Fibroblast of skin of scalp (primary cell): ENCODE measurements at regions not wholly inside any gene's neighbourhood (a gene's known extent, or its start where the extent isn't known, plus 50 kb on each side); places are given as distances from the start of the nearest gene placed in this dataset.
"Not testable (repeated sequence)": the region's sequence is repeated elsewhere in the genome, so short reads cannot be mapped to it uniquely, and the experiment has no call there.

Experiments used
- DNase-seq: peaks from one replicate; pipeline ENCODE4 v3.0.0-alpha.2; 2013

DNA sequence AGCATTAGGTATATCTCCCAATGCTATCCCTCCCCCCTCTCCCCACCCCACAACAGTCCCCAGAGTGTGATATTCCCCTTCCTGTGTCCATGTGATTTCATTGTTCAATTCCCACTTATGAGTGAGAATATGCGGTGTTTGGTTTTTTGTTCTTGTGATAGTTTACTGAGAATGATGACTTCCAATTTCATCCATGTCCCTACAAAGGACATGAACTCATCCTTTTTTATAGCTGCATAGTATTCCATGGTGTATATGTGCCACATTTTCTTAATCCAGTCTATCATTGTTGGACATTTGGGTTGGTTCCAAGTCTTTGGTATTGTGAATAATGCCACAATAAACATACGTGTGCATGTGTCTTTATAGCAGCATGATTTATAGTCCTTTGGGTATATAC, 194.6 kb upstream of the WSB1 start:
- DNase-seq = not testable (repeated sequence)

DNA sequence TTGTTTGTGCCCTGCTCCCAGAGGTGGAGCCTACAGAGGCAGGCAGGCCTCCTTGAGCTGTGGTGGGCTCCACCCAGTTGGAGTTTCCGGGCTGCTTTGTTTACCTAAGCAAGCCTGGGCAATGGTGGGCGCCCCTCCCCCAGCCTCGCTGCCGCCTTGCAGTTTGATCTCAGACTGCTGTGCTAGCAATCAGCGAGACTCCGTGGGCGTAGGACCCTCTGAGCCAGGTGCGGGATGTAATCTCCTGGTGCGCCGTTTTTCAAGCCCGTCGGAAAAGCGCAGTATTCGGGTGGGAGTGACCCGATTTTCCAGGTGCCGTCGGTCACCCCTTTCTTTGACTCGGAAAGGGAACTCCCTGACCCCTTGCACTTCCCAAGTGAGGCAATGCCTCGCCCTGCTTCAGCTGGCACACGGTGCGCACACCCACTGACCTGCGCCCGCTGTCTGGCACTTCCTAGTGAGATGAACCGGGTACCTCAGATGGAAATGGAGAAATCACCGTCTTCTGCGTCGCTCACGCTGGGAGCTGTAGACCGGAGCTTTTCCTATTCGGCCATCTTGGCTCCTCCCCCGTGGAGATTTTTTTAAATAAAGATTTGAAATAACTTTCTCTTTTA, 189.2 kb upstream of the WSB1 start:
- DNase-seq = not testable (repeated sequence)

- DNase-seq = no peak
Observed at GRCh38 chr17:27105636-27106035, 188.3 kb upstream of the WSB1 start.

DNA sequence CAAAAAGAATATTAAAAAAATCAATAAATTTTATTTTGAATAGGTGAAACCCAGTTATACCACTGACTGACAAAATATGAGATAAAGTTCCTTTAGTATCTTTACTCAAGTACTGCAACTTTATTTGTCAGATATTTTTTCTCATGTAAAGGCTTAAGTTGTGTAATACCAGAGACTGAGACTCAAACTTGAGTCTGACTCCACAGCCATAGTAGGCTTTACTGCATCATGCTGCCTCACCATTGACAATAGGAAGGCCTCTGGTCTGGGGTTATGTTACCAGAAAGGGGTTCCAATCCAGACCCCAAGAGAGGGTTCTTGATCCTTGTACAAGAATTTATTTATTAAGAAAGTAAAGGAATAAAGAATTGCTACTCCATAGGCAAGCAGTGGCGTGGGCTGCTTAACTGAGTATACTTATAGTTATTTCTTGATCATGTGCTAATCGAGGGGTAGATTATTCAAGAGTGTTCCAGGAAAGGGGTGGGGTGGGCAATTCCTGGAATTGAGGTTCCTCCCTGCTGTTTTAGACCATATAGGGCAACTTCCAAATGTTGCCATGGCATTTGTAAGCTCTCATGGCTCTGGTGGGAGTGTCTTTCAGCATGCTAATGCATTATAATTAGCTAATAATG, 187.4 kb upstream of the WSB1 start:
- no peak for DNase-seq

- DNase-seq = no peak
Observed at GRCh38 chr17:27106982-27107360, 186.9 kb upstream of the WSB1 start.

GRCh38 chr17:27107386-27108328, 186.3 kb upstream of the WSB1 start:
- DNase-seq = not testable (repeated sequence)

DNA sequence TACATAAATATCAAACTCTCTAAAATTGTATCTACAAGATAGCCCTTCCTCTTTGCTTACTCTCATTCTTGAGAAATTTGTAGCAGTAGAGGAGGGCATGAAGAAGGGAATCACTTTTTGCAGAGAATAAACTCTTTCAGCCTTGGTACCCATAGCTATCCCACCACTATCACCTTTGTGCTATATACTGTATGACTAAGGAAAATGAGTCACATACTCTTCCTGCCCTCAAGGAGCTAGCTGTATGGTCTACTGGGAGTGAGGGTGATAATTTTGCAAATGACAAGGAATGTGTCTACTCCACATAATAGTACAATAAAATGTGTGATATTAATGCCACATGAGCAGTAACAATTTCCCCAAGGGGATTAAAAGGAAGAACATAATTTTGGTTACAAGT, 184.6 kb upstream of the WSB1 start:
- no peak for DNase-seq

- DNase-seq = no peak
Observed at GRCh38 chr17:27153005-27153404, 140.9 kb upstream of the WSB1 start.

DNA sequence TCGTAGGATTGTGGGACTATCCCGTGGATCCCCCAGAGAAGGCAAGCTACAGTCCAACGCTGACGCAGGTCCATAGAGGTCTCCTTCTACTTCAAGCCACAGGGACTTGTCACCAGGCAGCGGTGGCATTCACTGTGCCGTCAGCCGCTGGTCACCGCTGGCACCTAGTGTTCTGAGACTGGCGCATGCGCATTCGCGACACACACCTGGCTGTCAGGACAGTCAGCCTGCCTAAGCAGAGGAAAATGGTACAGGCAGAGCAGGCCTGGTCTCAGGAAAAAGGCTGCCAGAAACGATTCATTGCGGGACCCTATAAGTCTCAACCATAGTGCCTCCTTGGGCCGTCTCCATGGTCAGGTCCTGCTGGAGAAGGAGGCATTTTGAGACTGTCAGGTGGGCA, 138.0 kb upstream of the WSB1 start:
- DNase-seq = no peak

- no peak for DNase-seq
Observed at GRCh38 chr17:27157297-27157696, 136.6 kb upstream of the WSB1 start.

GRCh38 chr17:27157898-27158297, 136.0 kb upstream of the WSB1 start:
- no peak for DNase-seq

DNA sequence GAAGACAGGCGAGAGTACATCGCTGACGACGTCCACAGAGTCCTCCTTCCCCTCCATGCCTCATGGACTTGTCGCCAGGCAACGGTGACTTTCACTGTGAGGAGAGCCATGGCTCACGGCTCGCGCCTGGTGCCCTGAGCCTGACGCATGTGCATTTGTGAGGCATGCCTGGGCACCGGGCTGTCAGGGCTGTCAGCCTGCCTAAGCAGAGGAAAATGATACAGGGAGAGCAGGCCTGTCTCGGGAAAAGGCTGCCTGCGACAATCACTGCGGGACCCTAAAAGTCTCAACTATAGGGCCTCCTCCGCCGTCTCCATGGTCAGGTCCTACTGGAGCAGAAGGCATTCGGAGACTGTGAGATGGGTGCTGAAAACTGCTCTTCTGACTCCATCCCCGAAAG, 135.5 kb upstream of the WSB1 start:
- DNase-seq = no peak

DNA sequence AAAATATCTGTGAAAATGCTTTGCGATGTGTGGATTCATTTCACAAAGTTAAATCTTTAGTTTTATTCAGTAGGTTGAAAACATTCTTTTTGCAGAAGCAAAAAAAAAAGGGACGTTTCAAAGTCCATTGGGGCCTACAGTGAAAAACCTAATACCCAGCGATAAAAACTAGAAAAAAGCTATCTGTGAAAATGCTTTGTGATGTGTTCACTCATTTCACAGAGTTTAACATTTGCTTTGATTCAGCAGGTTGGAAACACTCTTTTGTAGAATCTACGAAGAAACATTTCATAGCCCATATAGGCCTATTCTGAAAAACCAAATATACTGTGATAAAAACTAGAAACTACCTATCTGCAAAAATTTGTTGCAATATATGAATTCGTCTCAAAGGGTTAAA, 113.6 kb upstream of the WSB1 start:
- no peak for DNase-seq

GRCh38 chr17:27181379-27181925, 112.5 kb upstream of the WSB1 start:
- not testable (repeated sequence) for DNase-seq

DNA sequence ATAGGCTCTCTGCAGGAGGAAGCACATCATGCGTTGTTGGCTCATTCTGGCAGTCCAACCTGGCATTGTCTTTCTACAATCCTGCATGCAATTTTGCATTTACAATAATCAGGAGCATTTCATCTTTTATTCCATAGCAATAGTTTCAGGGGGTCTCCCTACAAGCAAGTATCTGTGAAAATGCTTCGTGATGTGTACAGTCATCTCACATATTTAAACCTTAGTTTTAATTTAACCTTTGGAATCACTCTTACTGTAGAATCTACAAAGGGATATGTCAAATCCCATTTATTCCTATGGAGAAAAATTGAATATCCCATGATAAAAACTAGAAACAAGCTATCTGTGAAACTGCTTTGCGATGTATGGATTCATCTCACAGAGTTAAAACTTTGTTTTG, 112.0 kb upstream of the WSB1 start:
- no peak for DNase-seq

GRCh38 chr17:27197505-27197904, 96.4 kb upstream of the WSB1 start:
- peak; percentile 12 for DNase-seq

DNA sequence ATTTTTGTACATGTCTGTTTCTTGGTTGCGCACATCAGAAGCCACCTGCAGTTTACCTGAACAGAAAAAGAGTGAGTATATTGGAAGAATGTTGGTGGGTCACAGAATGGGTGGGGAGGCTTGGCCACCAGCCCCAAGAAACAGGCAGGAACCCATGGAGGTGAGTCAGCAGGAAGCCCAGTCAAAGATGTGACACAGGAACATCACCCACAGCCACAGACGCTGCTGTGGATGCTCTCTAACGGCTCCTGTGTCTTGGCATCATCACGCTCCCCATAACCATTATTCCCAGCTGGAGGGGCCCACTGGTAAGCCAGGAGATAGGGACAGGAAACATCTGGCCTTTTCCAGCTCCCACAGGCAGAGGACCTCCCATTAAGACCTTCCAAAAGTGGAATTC, 94.0 kb upstream of the WSB1 start:
- no peak for DNase-seq

- DNase-seq = no peak
Observed at GRCh38 chr17:27200476-27200875, 93.4 kb upstream of the WSB1 start.

DNA sequence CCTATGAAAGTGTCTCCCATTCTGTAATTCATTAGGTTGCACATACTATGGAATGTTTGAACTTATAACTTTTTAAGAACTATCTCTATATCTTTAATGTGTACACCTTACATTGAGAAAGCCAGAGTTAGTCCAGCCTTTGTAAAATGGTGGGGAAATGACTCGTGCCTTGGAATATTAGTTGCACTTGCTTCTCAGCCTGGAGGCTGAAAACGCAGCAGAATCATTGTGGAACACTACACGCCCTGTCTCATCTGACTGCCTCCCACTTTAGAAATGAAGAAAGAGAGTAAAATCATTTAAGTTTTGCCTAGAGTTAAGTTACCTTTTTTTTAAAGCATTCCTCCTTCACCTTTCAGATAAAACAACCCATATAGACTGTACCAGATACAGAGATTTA, 90.7 kb upstream of the WSB1 start:
- DNase-seq = no peak

DNA sequence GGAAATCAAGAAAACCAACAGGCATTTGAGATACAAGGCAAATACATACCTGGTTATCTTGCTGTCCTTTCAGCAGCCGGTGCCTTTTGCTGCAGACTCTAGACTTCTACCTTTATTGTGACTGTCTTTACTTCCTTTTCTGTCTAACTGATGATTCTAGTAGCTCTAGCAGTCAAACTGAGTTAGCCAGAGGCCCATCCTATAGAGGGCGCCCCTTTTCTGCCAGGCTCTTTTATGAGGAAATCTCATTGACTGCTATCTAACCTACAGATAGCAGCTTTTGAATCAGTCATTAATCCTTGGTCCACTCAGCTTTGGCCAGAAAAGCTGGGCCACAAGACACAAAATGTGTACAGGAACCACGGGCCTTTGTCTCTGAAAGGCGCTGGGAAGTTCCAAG, 87.5 kb upstream of the WSB1 start:
- no peak for DNase-seq

GRCh38 chr17:27207073-27207513, 86.8 kb upstream of the WSB1 start:
- DNase-seq = peak; percentile 37

GRCh38 chr17:27208370-27208769, 85.5 kb upstream of the WSB1 start:
- DNase-seq = not testable (repeated sequence)

GRCh38 chr17:27209316-27209715, 84.6 kb upstream of the WSB1 start:
- no peak for DNase-seq
